GM12864 (cell line): ENCODE measurements at regions not wholly inside any gene's neighbourhood (a gene's known extent, or its start where the extent isn't known, plus 50 kb on each side); places are given as distances from the start of the nearest gene placed in this dataset.

ENCODE experiments used
- DNase-seq: peaks from one replicate; pipeline ENCODE4 v3.0.0-alpha.2; 2011; ENCODE audit warnings: low read depth
- H3K4me3 ChIP-seq: 2 replicates; pipeline ENCODE4 v1.5.1; 2011; ENCODE audit warnings: mild to moderate bottlenecking, low read depth, low read length, control low read depth
- TF ChIP-seq, protein P1 (sequence below): IDR thresholded peaks from 2 replicates; pipeline ENCODE4 v1.5.1; 2011; ENCODE audit warnings: low read depth, mild to moderate bottlenecking, moderate library complexity, low read length, control low read depth, inconsistent platforms; ENCODE audit errors: missing control alignments

DNA sequence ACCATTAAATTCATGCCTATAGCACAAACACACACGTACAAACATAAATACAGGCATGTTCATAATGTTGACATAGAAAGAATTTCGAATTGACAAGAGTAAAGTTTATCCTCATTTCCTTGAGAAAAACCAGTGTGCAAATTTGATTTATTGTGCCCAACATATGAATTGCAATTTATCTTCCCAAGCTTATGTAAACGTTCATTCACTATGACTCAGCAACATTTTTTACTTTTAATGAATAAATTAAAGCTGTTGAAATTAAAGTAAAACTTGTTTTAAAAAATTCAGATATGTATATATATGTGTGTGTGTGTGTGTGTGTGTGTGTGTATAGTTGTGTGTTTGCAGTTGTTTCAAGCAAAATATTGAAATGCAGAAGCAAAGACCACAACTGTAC is 1067.9 kb downstream of the BRINP3 start:
- DNase-seq: no peak
- TF ChIP-seq, protein P1, sequence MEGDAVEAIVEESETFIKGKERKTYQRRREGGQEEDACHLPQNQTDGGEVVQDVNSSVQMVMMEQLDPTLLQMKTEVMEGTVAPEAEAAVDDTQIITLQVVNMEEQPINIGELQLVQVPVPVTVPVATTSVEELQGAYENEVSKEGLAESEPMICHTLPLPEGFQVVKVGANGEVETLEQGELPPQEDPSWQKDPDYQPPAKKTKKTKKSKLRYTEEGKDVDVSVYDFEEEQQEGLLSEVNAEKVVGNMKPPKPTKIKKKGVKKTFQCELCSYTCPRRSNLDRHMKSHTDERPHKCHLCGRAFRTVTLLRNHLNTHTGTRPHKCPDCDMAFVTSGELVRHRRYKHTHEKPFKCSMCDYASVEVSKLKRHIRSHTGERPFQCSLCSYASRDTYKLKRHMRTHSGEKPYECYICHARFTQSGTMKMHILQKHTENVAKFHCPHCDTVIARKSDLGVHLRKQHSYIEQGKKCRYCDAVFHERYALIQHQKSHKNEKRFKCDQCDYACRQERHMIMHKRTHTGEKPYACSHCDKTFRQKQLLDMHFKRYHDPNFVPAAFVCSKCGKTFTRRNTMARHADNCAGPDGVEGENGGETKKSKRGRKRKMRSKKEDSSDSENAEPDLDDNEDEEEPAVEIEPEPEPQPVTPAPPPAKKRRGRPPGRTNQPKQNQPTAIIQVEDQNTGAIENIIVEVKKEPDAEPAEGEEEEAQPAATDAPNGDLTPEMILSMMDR: no peak
- H3K4me3 ChIP-seq: no peak overlapping the region

DNA sequence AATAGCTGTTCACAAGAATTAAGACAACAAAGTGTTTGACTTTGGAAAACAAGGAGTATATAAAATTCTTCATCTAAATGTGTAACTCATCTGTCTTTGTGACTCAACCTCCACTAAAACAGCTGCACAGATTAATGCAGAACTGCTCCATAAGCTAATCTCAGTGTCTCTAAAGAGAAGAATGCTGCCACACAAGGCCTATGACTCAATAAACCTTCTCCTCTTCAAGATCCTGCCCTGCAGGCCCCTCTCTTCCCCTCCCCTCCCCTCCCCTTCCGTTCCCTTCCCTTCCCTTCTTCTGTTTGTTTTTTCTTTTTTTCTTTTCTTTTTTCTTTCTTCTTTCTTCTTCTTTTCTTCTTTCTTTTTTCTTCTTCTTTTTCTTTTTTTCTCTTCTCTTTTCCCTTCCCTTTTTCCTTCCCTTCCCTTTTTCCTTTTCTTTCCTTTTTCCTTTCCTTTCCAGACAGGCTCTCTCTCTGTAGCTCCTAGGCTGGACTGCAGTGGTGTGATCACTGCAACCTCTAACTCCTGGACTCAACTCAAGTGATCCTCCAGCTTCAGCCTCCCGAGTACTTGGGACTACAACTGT is 1052.8 kb downstream of the BRINP3 start:
- TF ChIP-seq, protein P1: no peak
- H3K4me3 ChIP-seq: no peak overlapping the region
- DNase-seq: no peak

DNA sequence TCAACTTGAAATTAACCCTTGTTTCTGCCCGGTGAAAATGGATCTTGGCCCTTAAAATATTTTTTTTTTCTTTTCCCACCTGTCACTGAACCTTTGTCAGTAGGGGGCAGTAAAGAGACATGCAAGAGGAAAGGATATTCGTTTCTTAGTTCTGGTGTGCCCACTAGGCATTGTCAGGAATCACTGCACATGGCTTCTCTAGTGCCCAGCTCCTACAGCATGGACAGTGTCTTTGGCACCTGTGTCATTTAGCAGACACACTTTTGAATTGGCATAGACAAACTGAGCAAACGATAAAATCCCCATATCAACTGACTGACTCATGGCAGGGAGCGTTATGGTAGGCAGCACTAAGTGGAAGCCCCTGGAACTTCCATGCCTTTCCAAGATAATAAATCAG is 1048.1 kb downstream of the BRINP3 start:
- TF ChIP-seq, protein P1: peak; percentile 59
- no peak for DNase-seq

DNA sequence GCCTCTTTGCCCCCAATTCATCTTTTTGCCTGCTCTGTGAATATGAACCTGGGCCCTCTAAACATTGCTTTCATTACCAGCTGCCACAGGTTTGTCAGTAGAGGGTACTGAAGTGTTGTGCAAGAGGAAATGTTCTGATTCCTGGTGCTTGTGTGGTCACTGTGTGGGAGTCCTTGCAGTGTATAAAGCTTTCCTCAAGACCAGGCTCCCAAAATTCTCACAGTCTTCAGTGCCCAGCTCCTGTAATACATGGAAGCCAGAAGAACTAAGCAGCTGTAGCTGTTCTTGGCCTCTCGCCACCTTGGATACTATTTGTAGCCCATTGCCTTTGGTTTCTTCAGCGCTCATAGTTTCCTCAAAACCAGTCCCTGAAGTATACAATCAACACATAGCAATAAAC is 1046.2 kb downstream of the BRINP3 start:
- H3K4me3 ChIP-seq: no peak overlapping the region
- TF ChIP-seq, protein P1: no peak
- no peak for DNase-seq

More for the DNA sequence above, 1048.1 kb downstream of the BRINP3 start:
- H3K4me3 ChIP-seq: no peak overlapping the region

DNA sequence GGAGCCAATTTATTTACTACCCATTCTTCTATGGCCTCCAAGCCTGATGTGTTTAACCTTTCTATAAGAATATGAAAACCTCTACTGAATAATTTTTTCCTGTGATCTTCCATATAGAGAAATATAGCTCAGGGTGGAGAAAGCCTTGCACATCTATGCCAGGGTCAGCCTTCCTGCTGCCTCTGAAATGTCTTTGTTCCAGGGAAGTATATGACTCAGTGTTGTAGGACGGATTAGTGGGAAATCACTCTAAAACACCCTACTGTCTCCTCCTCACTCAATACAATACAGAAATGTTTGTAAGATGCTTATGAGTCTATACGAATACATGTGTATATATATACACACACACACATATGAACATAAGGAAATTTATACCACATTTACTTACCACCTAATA is 1044.9 kb downstream of the BRINP3 start:
- DNase-seq: no peak
- H3K4me3 ChIP-seq: no peak overlapping the region
- TF ChIP-seq, protein P1: no peak

DNA sequence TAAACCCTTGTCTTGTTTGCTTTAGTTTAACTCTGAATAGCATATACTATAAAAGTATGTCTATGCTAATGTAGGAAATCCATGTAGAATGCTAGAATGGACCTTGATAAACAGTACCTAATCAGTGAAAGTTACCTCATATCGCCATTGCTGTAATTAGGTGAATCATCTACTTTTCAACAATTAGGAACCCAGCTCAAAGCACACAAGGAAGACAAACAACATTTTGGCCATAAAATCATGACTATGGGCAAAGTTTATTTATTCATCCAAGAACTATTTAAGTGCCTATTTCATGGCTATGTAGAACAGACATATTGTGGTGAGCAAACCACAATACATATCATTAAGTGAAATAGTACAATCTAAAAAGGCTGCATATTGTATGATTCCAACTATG is 1043.2 kb downstream of the BRINP3 start:
- TF ChIP-seq, protein P1: no peak
- DNase-seq: no peak
- H3K4me3 ChIP-seq: no peak overlapping the region

DNA sequence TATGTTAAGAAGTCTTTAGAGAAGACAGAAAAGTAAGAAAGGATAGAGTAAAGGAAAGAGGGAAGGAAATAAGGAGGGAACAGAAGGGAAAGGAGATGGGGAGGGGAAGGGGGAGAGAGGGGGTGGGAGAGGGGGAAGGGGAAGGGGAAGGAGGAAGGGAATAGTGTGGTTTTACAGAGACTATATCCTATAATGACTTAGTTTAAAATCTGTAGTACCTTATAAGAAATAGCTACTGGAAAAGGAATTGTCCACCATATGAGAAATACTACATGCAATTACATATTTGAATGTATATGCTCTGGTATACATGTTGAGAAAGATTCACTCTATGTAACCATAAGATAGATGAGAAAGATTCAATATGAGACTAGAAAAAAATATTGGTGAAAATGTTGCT is 1042.3 kb downstream of the BRINP3 start:
- no peak for DNase-seq
- TF ChIP-seq, protein P1: no peak
- no peak overlapping the region for H3K4me3 ChIP-seq
